Left lung (tissue), 4 donors: ENCODE measurements at regions not wholly inside any gene's neighbourhood (a gene's known extent, or its start where the extent isn't known, plus 50 kb on each side); places are given as distances from the start of the nearest gene placed in this dataset.

Source experiments
- ATAC-seq: fragments of 200-7000 bp; cut with Tn5 transposase; one replicate; pipeline ENCODE4 v1.9.1; 2020; ENCODE audit warnings: moderate library complexity
- DNase-seq, 4 donors: peaks; one replicate each; pipeline ENCODE4 v3.0.0-alpha.2; 2013 to 2020
- H3K27ac ChIP-seq, 2 donors: fragments of 200-600 bp; sonication (generic) in 1 of 2; one replicate each; pipeline versions ENCODE4 v1.5.0 to v1.8.0; 2020 to 2021
- H3K27me3 ChIP-seq, 2 donors: fragments of 200-600 bp; sonication (generic) in 1 of 2; one replicate each; pipeline versions ENCODE4 v1.5.0 to v1.8.0; 2020 to 2021
- H3K36me3 ChIP-seq, 2 donors: fragments of 200-600 bp; sonication (generic) in 1 of 2; one replicate each; pipeline versions ENCODE4 v1.5.0 to v1.8.0; 2020 to 2021
- H3K4me1 ChIP-seq, 2 donors: fragments of 200-600 bp; one replicate each; pipeline ENCODE4 v1.8.0; 2021
- H3K4me3 ChIP-seq, 2 donors: fragments of 200-600 bp; sonication (generic) in 1 of 2; one replicate each; pipeline versions ENCODE4 v1.5.0 to v1.8.0; 2020 to 2021; ENCODE audit warnings: mild to moderate bottlenecking in 1 of 2
- H3K9me3 ChIP-seq, 2 donors: fragments of 200-600 bp; sonication (generic) in 1 of 2; one replicate each; pipeline versions ENCODE4 v1.5.0 to v1.8.0; 2020 to 2021
- intact Hi-C, 2 donors: fragments of 100-400 bp; cut with DNase I; formaldehyde crosslinking; loops; one replicate each; pipeline versions ENCODE4 v1.11.2 to v1.14.2; 2022
- TF ChIP-seq, protein P1 (sequence below), 2 donors: fragments of 200-600 bp; sonication (generic) in 1 of 2; IDR thresholded peaks; one replicate each; pipeline versions ENCODE4 v1.5.0 to v1.8.0; 2021; ENCODE audit warnings: antibody characterized with exemption in 2 of 2
- donor health status: DM: no; HTN: yes; CAD: no.
- donor health status: DM: no; HTN: no; CAD: no.

DNA sequence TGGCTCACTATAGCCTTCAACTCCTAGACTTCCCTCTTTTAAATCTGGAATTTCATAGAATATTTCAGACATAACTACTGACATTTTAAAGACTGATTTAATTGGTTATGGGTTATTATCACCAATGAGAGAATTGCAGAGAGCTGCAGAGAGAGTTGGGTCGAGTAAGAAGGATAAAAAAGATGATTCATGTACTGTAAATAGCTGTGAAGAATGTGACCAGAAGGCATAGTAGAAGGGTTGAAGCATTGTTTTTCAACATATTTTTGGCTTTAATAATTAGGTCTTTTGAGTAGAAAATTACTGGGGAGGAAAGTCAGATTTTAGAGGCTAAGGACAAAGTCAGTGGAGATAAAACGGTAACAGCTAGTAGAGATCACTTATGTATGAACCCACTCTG is 503.2 kb upstream of the SLC8A1 start:
- intact Hi-C loops = no loop called here
- TF ChIP-seq, protein P1, sequence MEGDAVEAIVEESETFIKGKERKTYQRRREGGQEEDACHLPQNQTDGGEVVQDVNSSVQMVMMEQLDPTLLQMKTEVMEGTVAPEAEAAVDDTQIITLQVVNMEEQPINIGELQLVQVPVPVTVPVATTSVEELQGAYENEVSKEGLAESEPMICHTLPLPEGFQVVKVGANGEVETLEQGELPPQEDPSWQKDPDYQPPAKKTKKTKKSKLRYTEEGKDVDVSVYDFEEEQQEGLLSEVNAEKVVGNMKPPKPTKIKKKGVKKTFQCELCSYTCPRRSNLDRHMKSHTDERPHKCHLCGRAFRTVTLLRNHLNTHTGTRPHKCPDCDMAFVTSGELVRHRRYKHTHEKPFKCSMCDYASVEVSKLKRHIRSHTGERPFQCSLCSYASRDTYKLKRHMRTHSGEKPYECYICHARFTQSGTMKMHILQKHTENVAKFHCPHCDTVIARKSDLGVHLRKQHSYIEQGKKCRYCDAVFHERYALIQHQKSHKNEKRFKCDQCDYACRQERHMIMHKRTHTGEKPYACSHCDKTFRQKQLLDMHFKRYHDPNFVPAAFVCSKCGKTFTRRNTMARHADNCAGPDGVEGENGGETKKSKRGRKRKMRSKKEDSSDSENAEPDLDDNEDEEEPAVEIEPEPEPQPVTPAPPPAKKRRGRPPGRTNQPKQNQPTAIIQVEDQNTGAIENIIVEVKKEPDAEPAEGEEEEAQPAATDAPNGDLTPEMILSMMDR (IDR thresholded peaks at IDR 0.05) = no peak
- DNase-seq (no peak), ATAC-seq (no peak)
- Histone ChIP-seq H3K9me3 (no peaks in the 10 kb centered on the region), H3K27ac (no peak overlapping the region), H3K4me1 (no peaks in the 10 kb centered on the region), H3K36me3 (no peaks in the 10 kb centered on the region), H3K4me3 (no peak overlapping the region), H3K27me3 (no peaks in the 10 kb centered on the region)

DNA sequence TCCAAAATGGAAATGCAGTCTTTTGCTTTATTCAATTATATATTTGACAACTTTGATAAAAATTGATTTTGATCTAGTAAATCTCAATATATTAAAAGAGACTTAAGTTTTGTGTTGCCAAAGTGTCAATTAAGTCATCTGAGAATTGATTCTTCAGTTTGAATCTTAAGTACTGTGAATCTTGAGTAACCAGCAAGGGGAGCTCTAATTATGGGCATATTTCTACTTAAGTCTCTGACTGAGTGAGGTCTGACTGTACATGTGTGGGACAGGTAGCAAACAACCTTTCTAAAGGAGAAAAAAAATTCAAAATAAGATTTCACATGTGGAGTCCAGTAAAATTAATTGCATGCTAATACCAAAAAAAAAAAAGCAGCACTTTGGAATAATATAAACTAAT is 503.7 kb upstream of the SLC8A1 start:
- peak in 1 of 4 donors; percentile 1 for DNase-seq
- no peak for ATAC-seq

DNA sequence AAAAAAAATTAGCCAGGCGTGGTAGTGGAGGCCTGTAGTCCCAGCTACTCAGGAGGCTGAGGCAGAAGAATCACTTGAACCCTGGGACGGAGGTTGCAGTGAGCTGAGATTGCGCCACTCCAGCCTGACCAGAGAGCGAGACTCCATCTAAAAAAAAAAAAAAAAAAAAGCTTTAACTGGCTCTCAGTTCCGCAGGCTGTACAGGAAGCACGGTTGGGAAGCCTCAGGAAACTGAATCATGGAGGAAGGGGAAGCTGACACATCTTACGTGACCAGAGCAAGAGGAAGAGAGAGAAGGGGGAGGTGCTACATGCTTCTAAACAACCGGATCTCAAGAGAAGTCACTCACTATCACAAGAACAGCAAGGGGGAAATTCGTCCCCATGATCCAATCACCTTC is 505.6 kb upstream of the SLC8A1 start:
- ATAC-seq (peak; percentile 69), DNase-seq (peak in 2 of 4 donors; percentile 14 to 44)
- no peak overlapping the region for H3K4me3 ChIP-seq
- no peaks in the 10 kb centered on the region for H3K9me3 ChIP-seq
- no peaks in the 10 kb centered on the region for H3K27me3 ChIP-seq
- intact Hi-C loops = no loop called here
- H3K4me1 ChIP-seq = no peaks in the 10 kb centered on the region
- H3K36me3 ChIP-seq = no peaks in the 10 kb centered on the region
- TF ChIP-seq, protein P1 (IDR thresholded peaks at IDR 0.05) = no peak
- peak overlapping the region in 1 of 2 donors; percentile 33 for H3K27ac ChIP-seq

More for the DNA sequence above, 503.7 kb upstream of the SLC8A1 start:
- TF ChIP-seq, protein P1 (IDR thresholded peaks at IDR 0.05) = no peak
- Histone ChIP-seq H3K27ac (no peak overlapping the region), H3K36me3 (no peaks in the 10 kb centered on the region), H3K4me1 (no peaks in the 10 kb centered on the region), H3K4me3 (no peak overlapping the region), H3K27me3 (no peaks in the 10 kb centered on the region), H3K9me3 (no peaks in the 10 kb centered on the region)
- intact Hi-C loops = no loop called here

DNA sequence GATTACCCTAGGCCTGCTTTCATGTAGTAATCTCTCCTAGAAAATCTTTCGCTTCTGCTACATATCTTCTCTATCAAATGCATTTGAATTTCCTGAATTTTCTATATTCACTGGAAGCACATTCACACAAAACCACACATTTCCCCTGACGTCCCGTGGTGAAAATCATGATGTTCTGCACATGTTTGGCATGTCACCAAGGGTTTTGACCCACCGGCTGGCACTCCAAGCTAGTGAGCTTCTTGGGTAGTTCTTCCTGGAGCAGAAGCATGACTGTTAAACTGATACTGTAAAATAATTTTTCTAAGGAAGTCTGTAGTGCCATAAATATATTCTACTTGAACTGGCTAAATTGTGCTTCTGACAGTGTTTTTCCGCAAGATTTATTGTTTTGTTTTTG is 510.1 kb upstream of the SLC8A1 start:
- intact Hi-C loops = no loop called here
- no peaks in the 10 kb centered on the region for H3K36me3 ChIP-seq
- H3K4me3 ChIP-seq = no peak overlapping the region
- TF ChIP-seq, protein P1 (IDR thresholded peaks at IDR 0.05) = no peak
- H3K27me3 ChIP-seq = no peaks in the 10 kb centered on the region
- ATAC-seq (no peak), DNase-seq (peak in 1 of 4 donors; percentile 4)
- no peaks in the 10 kb centered on the region for H3K9me3 ChIP-seq
- no peak overlapping the region for H3K27ac ChIP-seq
- no peaks in the 10 kb centered on the region for H3K4me1 ChIP-seq

DNA sequence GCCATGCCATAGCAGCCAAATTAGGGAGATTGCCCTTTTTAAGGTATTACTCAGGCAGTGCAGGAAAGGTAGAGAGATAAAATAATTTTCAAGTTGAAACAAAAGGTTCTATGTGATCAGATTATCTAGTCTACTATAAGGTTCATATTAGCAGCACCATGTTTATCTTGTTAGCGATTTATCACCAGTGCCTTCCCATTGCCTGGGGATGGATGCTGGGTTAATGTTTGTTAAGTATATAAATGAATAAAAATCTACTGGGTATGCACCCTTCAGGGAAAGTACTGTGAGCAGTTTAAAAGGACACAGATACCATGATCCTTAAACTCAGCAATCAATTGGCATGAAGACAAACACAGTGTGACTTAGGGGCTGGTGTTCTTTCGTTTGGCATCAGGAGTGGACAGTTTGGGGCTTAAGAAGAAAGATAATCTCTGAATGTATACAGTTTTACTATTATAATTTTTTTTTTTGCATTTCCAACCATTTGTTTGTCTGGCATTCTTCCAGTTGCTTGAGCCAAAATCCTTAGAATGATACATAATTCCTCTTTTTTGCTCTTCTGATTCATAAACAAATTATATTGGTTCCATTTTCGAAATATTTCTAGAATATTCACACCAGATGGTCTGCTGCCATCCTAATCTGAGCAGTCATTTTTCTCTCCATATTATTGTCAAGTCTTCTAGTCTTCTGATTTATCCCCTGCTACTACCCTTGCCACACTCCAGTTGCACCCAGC is 512.8 kb upstream of the SLC8A1 start:
- H3K4me1 ChIP-seq = no peaks in the 10 kb centered on the region
- H3K27ac ChIP-seq = no peak overlapping the region
- ATAC-seq (no peak), DNase-seq (no peak)
- TF ChIP-seq, protein P1 (IDR thresholded peaks at IDR 0.05) = no peak
- H3K9me3 ChIP-seq = no peaks in the 10 kb centered on the region
- no peaks in the 10 kb centered on the region for H3K27me3 ChIP-seq
- H3K4me3 ChIP-seq = no peak overlapping the region
- H3K36me3 ChIP-seq = no peaks in the 10 kb centered on the region
- intact Hi-C loops = no loop called here
